ENCODE measurements at regions not wholly inside any gene's neighbourhood (a gene's known extent, or its start where the extent isn't known, plus 50 kb on each side); places are given as distances from the start of the nearest gene placed in this dataset.
"Not testable (repeated sequence)": the region's sequence is repeated elsewhere in the genome, so short reads cannot be mapped to it uniquely, and the experiment has no call there.

GRCh38 chr1:238419209-238419608 is 528.5 kb upstream of the ZP4 start:
- DNase-seq, result no peak

GRCh38 chr1:238409932-238410331 is 519.2 kb upstream of the ZP4 start:
- no peak for DNase-seq

GRCh38 chr1:238409191-238409850 is 518.6 kb upstream of the ZP4 start:
- no peak for DNase-seq

GRCh38 chr1:238408737-238409136 is 518.0 kb upstream of the ZP4 start:
- no peak for DNase-seq

GRCh38 chr1:238406098-238406860 is 515.6 kb upstream of the ZP4 start:
- DNase-seq, result no peak

- DNase-seq, result no peak
Observed at GRCh38 chr1:238404921-238405320, 514.2 kb upstream of the ZP4 start.

- DNase-seq, result no peak
Observed at GRCh38 chr1:238404481-238404880, 513.8 kb upstream of the ZP4 start.

DNA sequence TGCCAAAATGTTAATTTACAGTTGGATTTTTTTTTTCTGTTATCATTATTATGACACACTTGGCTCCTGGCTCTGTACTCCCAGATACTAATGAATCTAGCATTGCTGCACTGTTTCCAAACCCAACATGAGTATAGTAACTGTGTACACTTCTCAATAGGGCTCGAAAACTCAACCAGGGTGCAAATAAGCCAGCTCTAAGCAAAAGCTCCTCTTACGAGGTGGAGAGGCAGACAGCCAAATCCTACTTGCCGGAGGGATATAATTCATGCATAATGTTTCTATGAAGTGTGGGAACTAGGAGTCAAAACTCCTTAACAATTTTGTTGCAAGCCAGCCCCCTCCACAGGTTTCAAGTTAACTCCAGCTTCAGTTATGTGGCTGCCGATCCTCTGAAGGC is 510.4 kb upstream of the ZP4 start:
- DNase-seq, result no peak

- no peak for DNase-seq
Observed at GRCh38 chr1:238399558-238399957, 508.8 kb upstream of the ZP4 start.

DNA sequence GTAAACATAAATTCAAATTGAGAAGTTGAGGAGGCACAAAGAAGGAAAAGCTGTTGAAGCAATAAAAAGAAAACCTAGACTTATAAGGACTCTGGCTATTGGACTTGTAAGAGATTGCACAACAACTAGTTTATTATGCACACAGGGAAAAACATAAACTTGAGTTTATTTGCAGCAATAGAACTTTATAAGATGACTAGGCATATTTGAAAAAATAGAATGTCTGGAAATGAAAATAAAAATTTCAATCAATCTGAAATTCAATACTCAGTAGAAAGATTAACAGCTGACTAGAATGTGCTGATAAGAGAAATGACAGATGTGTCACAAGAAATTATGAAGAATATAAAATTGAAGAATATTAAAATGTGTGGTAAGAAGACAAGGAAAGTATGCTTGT is 505.4 kb upstream of the ZP4 start:
- DNase-seq, result no peak

- no peak for DNase-seq
Observed at GRCh38 chr1:238384381-238384780, 493.7 kb upstream of the ZP4 start.

GRCh38 chr1:238380167-238380566 is 489.4 kb upstream of the ZP4 start:
- no peak for DNase-seq

DNA sequence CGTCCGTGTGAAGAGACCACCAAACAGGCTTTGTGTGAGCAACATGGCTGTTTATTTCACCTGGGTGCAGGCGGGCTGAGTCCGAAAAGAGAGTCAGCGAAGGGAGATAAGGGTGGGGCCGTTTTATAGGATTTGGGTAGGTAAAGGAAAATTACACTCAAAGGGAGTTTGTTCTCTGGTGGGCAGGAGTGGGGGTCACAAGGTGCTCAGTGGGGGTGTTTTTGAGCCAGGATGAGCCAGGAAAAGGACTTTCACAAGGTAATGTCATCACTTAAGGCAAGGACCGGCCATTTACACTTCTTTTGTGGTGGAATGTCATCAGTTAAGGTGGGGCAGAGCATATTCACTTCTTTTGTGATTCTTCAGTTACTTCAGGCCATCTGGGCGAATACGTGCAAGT is 488.7 kb upstream of the ZP4 start:
- DNase-seq, result not testable (repeated sequence)

GRCh38 chr1:238377280-238377919 is 486.7 kb upstream of the ZP4 start:
- DNase-seq, result no peak

GRCh38 chr1:238370599-238370998 is 479.9 kb upstream of the ZP4 start:
- DNase-seq, result no peak

DNA sequence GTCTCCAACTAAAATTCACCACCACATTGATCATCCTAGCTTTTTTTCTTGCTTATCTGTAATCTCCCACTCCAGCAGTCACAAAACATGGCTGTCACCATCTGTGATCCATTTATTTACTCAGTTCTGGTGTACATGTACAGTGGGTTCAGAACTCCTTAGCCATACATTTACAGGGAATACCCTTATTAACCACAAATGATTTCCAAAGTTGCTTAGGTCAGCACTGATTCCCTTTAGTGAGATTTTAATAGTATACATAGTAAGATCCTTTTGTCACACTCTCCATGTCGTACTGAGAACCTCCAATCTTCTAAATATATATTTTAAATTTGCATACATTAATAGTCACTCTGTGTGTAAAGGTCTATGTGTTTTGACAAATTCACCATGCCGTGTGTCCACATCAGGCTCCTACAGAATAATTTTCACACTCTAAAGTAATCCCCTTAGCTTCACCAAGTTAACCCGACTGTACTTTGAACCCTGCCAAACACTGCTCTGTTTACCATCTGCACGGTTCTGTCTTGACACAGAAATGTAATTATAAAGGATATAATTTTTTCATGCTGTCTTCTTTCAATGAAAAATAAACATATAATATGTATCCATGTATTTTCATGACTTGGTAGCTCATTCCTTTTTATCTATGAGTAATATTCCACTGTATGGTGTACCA is 473.6 kb upstream of the ZP4 start:
- no peak for DNase-seq

GRCh38 chr1:238360474-238360873 is 469.8 kb upstream of the ZP4 start:
- DNase-seq, result no peak

GRCh38 chr1:238350471-238350870 is 459.7 kb upstream of the ZP4 start:
- DNase-seq, result no peak

- DNase-seq, result no peak
Observed at GRCh38 chr1:238346340-238346739, 455.6 kb upstream of the ZP4 start.

GRCh38 chr1:238345837-238346236 is 455.1 kb upstream of the ZP4 start:
- DNase-seq, result no peak

- DNase-seq, result no peak
Observed at GRCh38 chr1:238343852-238344251, 453.1 kb upstream of the ZP4 start.

- DNase-seq, result no peak
Observed at GRCh38 chr1:238341395-238341794, 450.7 kb upstream of the ZP4 start.

GRCh38 chr1:238340989-238341388 is 450.3 kb upstream of the ZP4 start:
- no peak for DNase-seq

DNA sequence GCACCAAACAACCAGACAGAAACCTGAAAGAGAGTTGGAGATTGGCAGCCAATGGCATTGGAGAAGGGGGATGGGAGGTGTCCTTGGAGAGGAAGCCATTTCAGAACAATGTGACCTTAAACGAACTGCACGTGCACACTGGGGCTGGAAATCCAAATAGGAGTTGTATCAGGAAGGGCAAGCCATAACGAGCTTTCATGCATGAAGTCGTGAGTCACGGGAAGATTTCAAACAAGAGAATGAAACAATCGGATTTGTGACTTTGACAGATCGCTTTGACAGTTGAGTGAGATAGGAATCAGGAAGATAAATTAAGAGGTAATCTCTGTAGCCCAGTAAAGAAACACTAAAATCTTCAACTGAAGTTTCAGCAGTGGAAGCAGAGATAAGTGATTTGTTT is 445.8 kb upstream of the ZP4 start:
- DNase-seq, result no peak
